CD4-positive, alpha-beta T cell treated with Interleukin-10 for 1 hour (primary cell): ENCODE measurements at regions not wholly inside any gene's neighbourhood (a gene's known extent, or its start where the extent isn't known, plus 50 kb on each side); places are given as distances from the start of the nearest gene placed in this dataset.

Experiments
- DNase-seq: peaks from one replicate; pipeline ENCODE4 v3.0.0-alpha.2; 2020

GRCh38 chr9:127553793-127554192, 58.3 kb upstream of the STXBP1 start:
- no peak for DNase-seq

GRCh38 chr9:127554966-127555839, 56.9 kb upstream of the STXBP1 start:
- no peak for DNase-seq

- DNase-seq: peak; percentile 69
Measured at GRCh38 chr9:127555840-127556820, 55.9 kb upstream of the STXBP1 start.

- DNase-seq: no peak
Measured at GRCh38 chr9:127556871-127557270, 55.2 kb upstream of the STXBP1 start.

GRCh38 chr9:127557466-127557869, 54.6 kb upstream of the STXBP1 start:
- no peak for DNase-seq

GRCh38 chr9:127557998-127558546, 54.0 kb upstream of the STXBP1 start:
- DNase-seq: no peak

GRCh38 chr9:127558581-127559246, 53.4 kb upstream of the STXBP1 start:
- no peak for DNase-seq

- DNase-seq: no peak
Measured at GRCh38 chr9:127559247-127559680, 52.8 kb upstream of the STXBP1 start.

- peak; percentile 29 for DNase-seq
Measured at GRCh38 chr9:127561491-127562278, 50.4 kb upstream of the STXBP1 start.
